ENCODE measurements at regions not wholly inside any gene's neighbourhood (a gene's known extent, or its start where the extent isn't known, plus 50 kb on each side); places are given as distances from the start of the nearest gene placed in this dataset.

GRCh38 chr14:97444248-97444647 is 647.1 kb downstream of the VRK1 start:
- Mint-ChIP-seq H3K9me3 (no peaks in the 10 kb centered on the region), H3K4me3 (no peak overlapping the region), H3K4me1 (peaks cover 26% of the 10 kb centered on the region), H3K27me3 (no peaks in the 10 kb centered on the region), H3K27ac (no peak overlapping the region), H3K36me3 (ENCODE audit: low read depth) (no peaks in the 10 kb centered on the region)
- no peak for DNase-seq
- intact Hi-C loops (cut with micrococcal nuclease) = loop anchor here (5.0 kb wide), 1 partner anchor 137 kb away; no protein-coding TSS in a partner anchor

DNA sequence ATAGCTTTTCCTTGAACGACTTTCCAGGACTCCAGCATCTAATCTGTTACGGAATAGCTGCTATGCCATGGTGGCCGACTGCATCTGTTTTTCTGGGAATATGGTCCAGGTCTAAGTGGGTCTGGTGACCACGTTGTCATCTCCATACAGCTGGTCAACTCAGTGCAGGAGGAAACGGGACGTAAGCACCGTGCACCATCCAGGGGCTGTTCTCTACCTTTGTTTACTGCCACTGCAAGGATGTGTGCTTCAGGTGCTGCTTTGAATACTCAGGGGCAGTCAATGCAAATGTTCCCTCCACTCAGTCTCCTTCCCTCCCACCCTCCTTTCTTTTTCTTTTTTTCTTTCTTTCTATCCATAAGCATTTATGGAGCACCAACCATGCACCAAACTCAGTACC is 648.2 kb downstream of the VRK1 start:
- no peak overlapping the region for H3K27ac Mint-ChIP-seq
- intact Hi-C loops (cut with micrococcal nuclease) = no loop called here
- H3K36me3 Mint-ChIP-seq (ENCODE audit: low read depth) = no peaks in the 10 kb centered on the region
- H3K9me3 Mint-ChIP-seq = no peaks in the 10 kb centered on the region
- no peak for DNase-seq
- H3K4me3 Mint-ChIP-seq = no peak overlapping the region
- peaks cover 23% of the 10 kb centered on the region for H3K4me1 Mint-ChIP-seq
- no peaks in the 10 kb centered on the region for H3K27me3 Mint-ChIP-seq

- H3K36me3 Mint-ChIP-seq (ENCODE audit: low read depth) = no peaks in the 10 kb centered on the region
- H3K4me3 Mint-ChIP-seq = no peak overlapping the region
- no peaks in the 10 kb centered on the region for H3K9me3 Mint-ChIP-seq
- peaks cover 21% of the 10 kb centered on the region for H3K4me1 Mint-ChIP-seq
- intact Hi-C loops (cut with micrococcal nuclease) = no loop called here
- no peaks in the 10 kb centered on the region for H3K27me3 Mint-ChIP-seq
- H3K27ac Mint-ChIP-seq = no peak overlapping the region
- DNase-seq = peak; percentile 63
These were observed 648.9 kb downstream of the VRK1 start for GRCh38 chr14:97446087-97446486.

- no peak for DNase-seq
- Mint-ChIP-seq H3K27ac (no peak overlapping the region), H3K4me3 (no peak overlapping the region), H3K27me3 (no peaks in the 10 kb centered on the region), H3K36me3 (ENCODE audit: low read depth) (peaks cover 2% of the 10 kb centered on the region), H3K9me3 (peaks cover 4% of the 10 kb centered on the region), H3K4me1 (peaks cover 25% of the 10 kb centered on the region)
- intact Hi-C loops (cut with micrococcal nuclease) = no loop called here
These were observed 655.1 kb downstream of the VRK1 start for GRCh38 chr14:97452314-97452713.

- H3K9me3 Mint-ChIP-seq = peaks cover 4% of the 10 kb centered on the region
- peak overlapping the region; percentile 29 for H3K27ac Mint-ChIP-seq
- intact Hi-C loops (cut with micrococcal nuclease) = no loop called here
- no peak overlapping the region for H3K4me3 Mint-ChIP-seq
- peaks cover 42% of the 10 kb centered on the region for H3K4me1 Mint-ChIP-seq
- peaks cover 11% of the 10 kb centered on the region for H3K36me3 Mint-ChIP-seq (ENCODE audit: low read depth)
- no peak for DNase-seq
- no peaks in the 10 kb centered on the region for H3K27me3 Mint-ChIP-seq
These were observed 656.8 kb downstream of the VRK1 start for GRCh38 chr14:97453991-97454390.

DNA sequence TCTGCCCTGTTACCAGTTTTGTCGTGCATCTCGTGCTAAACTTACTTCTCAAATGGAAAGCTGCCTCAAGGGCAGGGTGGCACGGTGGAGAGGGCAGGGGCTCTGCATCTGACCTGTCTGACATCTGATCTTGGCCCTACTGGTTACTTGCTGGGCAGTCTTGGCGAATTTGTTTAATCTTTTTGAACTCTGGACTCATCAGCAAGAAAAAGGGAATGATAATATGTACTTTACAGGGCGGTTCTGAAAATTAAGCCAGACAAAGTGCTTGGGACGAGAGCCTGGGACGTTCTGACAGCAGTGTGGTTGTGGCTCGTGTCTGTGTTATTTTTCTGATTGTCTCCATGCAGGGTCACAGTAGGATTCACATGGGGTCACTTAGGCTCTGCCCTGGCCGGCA is 659.3 kb downstream of the VRK1 start:
- peaks cover 56% of the 10 kb centered on the region for H3K4me1 Mint-ChIP-seq
- no peaks in the 10 kb centered on the region for H3K27me3 Mint-ChIP-seq
- H3K9me3 Mint-ChIP-seq = peaks cover 4% of the 10 kb centered on the region
- peaks cover 26% of the 10 kb centered on the region for H3K36me3 Mint-ChIP-seq (ENCODE audit: low read depth)
- intact Hi-C loops (cut with micrococcal nuclease) = loop anchor here (5.0 kb wide), 7 partner anchors 146 to 1956 kb away; partner anchors contain the start of gene BCL11B
- peak overlapping the region; percentile 67 for H3K4me3 Mint-ChIP-seq
- H3K27ac Mint-ChIP-seq = peak overlapping the region; percentile 99
- no peak for DNase-seq

DNA sequence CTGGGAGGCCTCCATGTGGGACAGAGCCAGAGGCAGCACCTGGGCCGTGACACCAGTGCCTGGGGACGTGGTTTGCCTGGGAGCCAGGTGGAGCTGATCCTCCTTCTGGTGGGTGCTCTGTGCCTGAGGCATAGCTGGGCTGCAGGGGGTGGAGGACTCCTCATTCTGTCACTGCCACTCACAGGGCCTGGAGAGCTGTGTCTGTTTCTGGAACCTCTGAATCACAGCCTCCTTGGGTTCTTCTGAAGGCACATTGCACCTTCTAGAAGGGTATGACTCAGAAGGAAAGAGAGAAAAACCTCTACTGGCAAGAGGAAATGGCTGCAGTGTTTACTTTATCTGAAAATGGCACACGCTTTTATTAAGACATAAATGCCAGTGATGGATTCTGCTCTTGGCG is 659.8 kb downstream of the VRK1 start:
- no peaks in the 10 kb centered on the region for H3K27me3 Mint-ChIP-seq
- H3K9me3 Mint-ChIP-seq = peaks cover 9% of the 10 kb centered on the region
- peaks cover 56% of the 10 kb centered on the region for H3K4me1 Mint-ChIP-seq
- peak overlapping the region; percentile 67 for H3K4me3 Mint-ChIP-seq
- intact Hi-C loops (cut with micrococcal nuclease) = loop anchor here (1.0 to 5.0 kb wide), 10 partner anchors 15 to 1955 kb away; partner anchors contain the start of gene BCL11B
- peaks cover 31% of the 10 kb centered on the region for H3K36me3 Mint-ChIP-seq (ENCODE audit: low read depth)
- DNase-seq = peak; percentile 86
- peak overlapping the region; percentile 99 for H3K27ac Mint-ChIP-seq

DNA sequence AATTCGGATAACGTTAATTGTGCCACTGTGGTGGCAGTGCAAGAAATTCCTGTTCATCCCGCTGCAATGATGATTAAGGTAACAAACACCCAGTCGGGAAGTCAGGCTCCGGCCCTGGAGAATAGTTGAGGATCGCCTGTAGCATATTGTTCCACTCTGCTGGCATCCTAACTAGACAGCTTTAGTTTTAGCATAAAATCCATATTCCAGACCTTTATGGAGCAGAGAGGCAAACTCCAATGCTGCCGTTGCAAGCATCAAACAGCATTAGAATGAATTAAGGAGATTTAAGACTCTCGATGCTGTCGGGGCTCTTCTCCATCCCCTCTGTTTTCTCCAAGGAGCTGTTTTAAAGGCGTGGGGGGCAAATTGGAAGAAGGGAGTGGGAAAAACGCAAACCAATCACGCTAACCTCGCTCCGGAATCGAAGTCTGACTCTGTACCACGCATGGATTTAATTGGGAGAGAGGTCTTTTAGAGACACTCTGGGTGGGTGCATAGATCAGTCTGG is 660.4 kb downstream of the VRK1 start:
- intact Hi-C loops (cut with micrococcal nuclease) = loop anchor here (1.0 to 5.0 kb wide), 11 partner anchors 15 to 1955 kb away; partner anchors contain the start of gene BCL11B
- H3K9me3 Mint-ChIP-seq = peaks cover 14% of the 10 kb centered on the region
- peaks cover 56% of the 10 kb centered on the region for H3K4me1 Mint-ChIP-seq
- H3K27ac Mint-ChIP-seq = peak overlapping the region; percentile 99
- peaks cover 38% of the 10 kb centered on the region for H3K36me3 Mint-ChIP-seq (ENCODE audit: low read depth)
- H3K27me3 Mint-ChIP-seq = no peaks in the 10 kb centered on the region
- peak overlapping the region; percentile 94 for H3K4me3 Mint-ChIP-seq
- no peak for DNase-seq

DNA sequence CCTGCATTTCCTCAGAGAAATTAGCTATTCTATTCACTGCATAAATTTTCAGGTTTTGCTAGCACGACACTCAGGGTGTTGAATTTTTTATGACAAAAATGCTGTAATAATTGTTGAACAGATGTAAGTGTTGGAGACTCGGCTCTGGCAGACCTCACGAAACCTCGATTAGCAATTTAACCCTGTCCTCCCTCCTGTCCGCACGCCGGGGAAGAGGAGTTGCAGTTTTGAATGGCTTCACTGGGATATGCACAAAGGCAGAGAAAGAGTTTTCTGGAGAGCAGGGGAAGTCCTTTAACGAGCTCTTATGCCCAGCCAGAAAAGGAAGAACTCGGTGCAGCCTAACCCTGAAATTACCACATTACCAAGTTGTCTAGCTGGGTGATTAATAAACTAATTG is 661.1 kb downstream of the VRK1 start:
- peak overlapping the region; percentile 94 for H3K4me3 Mint-ChIP-seq
- intact Hi-C loops (cut with micrococcal nuclease) = loop anchor here (2.0 to 5.0 kb wide), 8 partner anchors 144 to 1954 kb away; partner anchors contain the start of gene BCL11B
- H3K36me3 Mint-ChIP-seq (ENCODE audit: low read depth) = peaks cover 44% of the 10 kb centered on the region
- peak overlapping the region; percentile 99 for H3K27ac Mint-ChIP-seq
- peaks cover 18% of the 10 kb centered on the region for H3K9me3 Mint-ChIP-seq
- H3K4me1 Mint-ChIP-seq = peaks cover 56% of the 10 kb centered on the region
- no peak for DNase-seq
- no peaks in the 10 kb centered on the region for H3K27me3 Mint-ChIP-seq

- H3K4me3 Mint-ChIP-seq = peak overlapping the region; percentile 94
- H3K9me3 Mint-ChIP-seq = peaks cover 21% of the 10 kb centered on the region
- peak overlapping the region; percentile 99 for H3K27ac Mint-ChIP-seq
- peak; percentile 94 for DNase-seq
- intact Hi-C loops (cut with micrococcal nuclease) = loop anchor here (2.0 to 5.0 kb wide), 8 partner anchors 143 to 1953 kb away; partner anchors contain the start of gene BCL11B
- no peaks in the 10 kb centered on the region for H3K27me3 Mint-ChIP-seq
- H3K36me3 Mint-ChIP-seq (ENCODE audit: low read depth) = peaks cover 51% of the 10 kb centered on the region
- H3K4me1 Mint-ChIP-seq = peaks cover 56% of the 10 kb centered on the region
These were observed 661.7 kb downstream of the VRK1 start for GRCh38 chr14:97458661-97459579.

DNA sequence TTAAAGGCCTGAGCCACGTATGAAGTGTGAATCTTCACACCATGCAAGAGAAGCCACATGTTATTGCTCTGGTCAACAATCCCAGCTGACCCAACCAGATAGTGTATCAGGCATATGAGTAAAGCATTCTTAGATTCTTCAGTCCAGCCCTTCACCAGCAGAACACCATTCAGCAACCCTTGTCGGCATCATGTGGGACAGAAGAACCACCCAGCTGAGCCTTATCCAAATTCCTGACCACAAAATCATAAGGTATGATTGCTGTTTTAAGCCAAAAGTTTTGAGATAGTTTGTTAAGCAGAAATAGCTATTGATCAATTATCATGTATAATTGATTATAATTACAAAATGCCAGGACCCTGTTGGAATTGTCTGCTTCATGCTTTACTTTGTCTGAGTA is 664.9 kb downstream of the VRK1 start:
- Mint-ChIP-seq H3K4me1 (peaks cover 35% of the 10 kb centered on the region), H3K27me3 (no peaks in the 10 kb centered on the region), H3K9me3 (peaks cover 32% of the 10 kb centered on the region), H3K36me3 (ENCODE audit: low read depth) (peaks cover 69% of the 10 kb centered on the region), H3K27ac (no peak overlapping the region), H3K4me3 (no peak overlapping the region)
- no peak for DNase-seq
- intact Hi-C loops (cut with micrococcal nuclease) = no loop called here

GRCh38 chr14:97468220-97468619 is 671.0 kb downstream of the VRK1 start:
- Mint-ChIP-seq H3K4me1 (peaks cover 2% of the 10 kb centered on the region), H3K4me3 (no peak overlapping the region), H3K27ac (no peak overlapping the region), H3K27me3 (no peaks in the 10 kb centered on the region), H3K9me3 (peaks cover 28% of the 10 kb centered on the region), H3K36me3 (ENCODE audit: low read depth) (peaks cover 78% of the 10 kb centered on the region)
- intact Hi-C loops (cut with micrococcal nuclease) = no loop called here
- DNase-seq = no peak

- Mint-ChIP-seq H3K4me1 (peaks cover 2% of the 10 kb centered on the region), H3K4me3 (no peak overlapping the region), H3K27ac (no peak overlapping the region), H3K9me3 (peaks cover 14% of the 10 kb centered on the region), H3K36me3 (ENCODE audit: low read depth) (peaks cover 30% of the 10 kb centered on the region), H3K27me3 (no peaks in the 10 kb centered on the region)
- DNase-seq = no peak
- intact Hi-C loops (cut with micrococcal nuclease) = no loop called here
These were observed 680.2 kb downstream of the VRK1 start for GRCh38 chr14:97477353-97477752.

DNA sequence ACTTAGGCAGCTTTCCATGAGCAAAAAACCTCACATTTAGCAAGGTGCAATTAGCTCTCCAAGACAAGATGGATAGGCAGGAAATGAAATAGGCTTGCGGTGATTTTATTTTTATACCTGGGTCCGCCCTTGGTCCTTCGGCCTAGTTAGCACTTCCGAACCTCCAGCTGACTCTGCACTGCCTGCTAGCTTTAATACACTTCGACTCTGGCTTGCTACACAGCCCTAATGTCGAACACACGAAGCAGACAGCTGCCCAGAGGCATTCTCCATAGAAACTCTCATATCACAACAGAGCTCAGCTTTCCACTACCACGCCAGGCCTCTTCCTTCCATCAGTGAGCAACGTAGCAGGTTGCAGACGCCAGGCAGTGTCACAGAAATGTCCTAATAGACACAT is 688.0 kb downstream of the VRK1 start:
- H3K36me3 Mint-ChIP-seq (ENCODE audit: low read depth) = peaks cover 2% of the 10 kb centered on the region
- no peaks in the 10 kb centered on the region for H3K4me1 Mint-ChIP-seq
- no peaks in the 10 kb centered on the region for H3K27me3 Mint-ChIP-seq
- intact Hi-C loops (cut with micrococcal nuclease) = no loop called here
- no peak overlapping the region for H3K27ac Mint-ChIP-seq
- DNase-seq = no peak
- no peak overlapping the region for H3K4me3 Mint-ChIP-seq
- no peaks in the 10 kb centered on the region for H3K9me3 Mint-ChIP-seq

Measured in activated CD4-positive, alpha-beta T cell treated with anti-CD3 and anti-CD28 coated beads, Interleukin-2, amount 10 ng/mL, durations not matched to agents 24 days and 14 days (primary cell).